NCI-H2171 (cell line): ENCODE measurements at regions not wholly inside any gene's neighbourhood (a gene's known extent, or its start where the extent isn't known, plus 50 kb on each side); places are given as distances from the start of the nearest gene placed in this dataset.
"Not testable (repeated sequence)": the region's sequence is repeated elsewhere in the genome, so short reads cannot be mapped to it uniquely, and the experiment has no call there.

ENCODE experiments used
- DNase-seq: peaks from one replicate; lab custom pipeline; 2025; lab: John Stamatoyannopoulos, UW

GRCh38 chr5:9731159-9731558 lies 101.0 kb upstream of the TAS2R1 start:
- no peak for DNase-seq

GRCh38 chr5:9728261-9728660 lies 98.1 kb upstream of the TAS2R1 start:
- DNase-seq = no peak

- no peak for DNase-seq
Measured at GRCh38 chr5:9726931-9727330, 96.8 kb upstream of the TAS2R1 start.

GRCh38 chr5:9725265-9725664 lies 95.1 kb upstream of the TAS2R1 start:
- not testable (repeated sequence) for DNase-seq

- no peak for DNase-seq
Measured at GRCh38 chr5:9724707-9725106, 94.6 kb upstream of the TAS2R1 start.

- DNase-seq = no peak
Measured at GRCh38 chr5:9722601-9723180, 92.5 kb upstream of the TAS2R1 start.

- DNase-seq = no peak
Measured at GRCh38 chr5:9721161-9721560, 91.0 kb upstream of the TAS2R1 start.

- no peak for DNase-seq
Measured at GRCh38 chr5:9720361-9720760, 90.2 kb upstream of the TAS2R1 start.

GRCh38 chr5:9716838-9717281 lies 86.7 kb upstream of the TAS2R1 start:
- no peak for DNase-seq

GRCh38 chr5:9715891-9716335 lies 85.8 kb upstream of the TAS2R1 start:
- DNase-seq = no peak

GRCh38 chr5:9713959-9714586 lies 83.9 kb upstream of the TAS2R1 start:
- DNase-seq = no peak

GRCh38 chr5:9713356-9713755 lies 83.2 kb upstream of the TAS2R1 start:
- no peak for DNase-seq

- no peak for DNase-seq
Measured at GRCh38 chr5:9712911-9713310, 82.8 kb upstream of the TAS2R1 start.

GRCh38 chr5:9712506-9712905 lies 82.4 kb upstream of the TAS2R1 start:
- no peak for DNase-seq

GRCh38 chr5:9710069-9710468 lies 79.9 kb upstream of the TAS2R1 start:
- no peak for DNase-seq

GRCh38 chr5:9707732-9708462 lies 77.7 kb upstream of the TAS2R1 start:
- no peak for DNase-seq

- DNase-seq = no peak
Measured at GRCh38 chr5:9699681-9700080, 69.5 kb upstream of the TAS2R1 start.

- no peak for DNase-seq
Measured at GRCh38 chr5:9698841-9699240, 68.7 kb upstream of the TAS2R1 start.

- DNase-seq = no peak
Measured at GRCh38 chr5:9698125-9698826, 68.1 kb upstream of the TAS2R1 start.

GRCh38 chr5:9692576-9692975 lies 62.4 kb upstream of the TAS2R1 start:
- no peak for DNase-seq

GRCh38 chr5:9691261-9691660 lies 61.1 kb upstream of the TAS2R1 start:
- no peak for DNase-seq

GRCh38 chr5:9690751-9691150 lies 60.6 kb upstream of the TAS2R1 start:
- DNase-seq = no peak

GRCh38 chr5:9686216-9686615 lies 56.1 kb upstream of the TAS2R1 start:
- no peak for DNase-seq
